ENCODE measurements at regions not wholly inside any gene's neighbourhood (a gene's known extent, or its start where the extent isn't known, plus 50 kb on each side); places are given as distances from the start of the nearest gene placed in this dataset.

- Histone ChIP-seq H3K23ac (ENCODE audit: low read length) (no peak overlapping the region), H3K4me2 (ENCODE audit: low read length) (no peak overlapping the region), H4K91ac (ENCODE audit: low read depth, low read length) (no peak overlapping the region), H2AFZ (ENCODE audit: insufficient read depth, low read length, poor library complexity) (no peak overlapping the region), H2AK5ac (ENCODE audit: low read length) (no peak overlapping the region), H3K27ac (ENCODE audit: low read depth, low read length) (no peak overlapping the region), H3K4ac (ENCODE audit: low read depth, low read length) (no peak overlapping the region), H3K4me1 (ENCODE audit: control insufficient read depth in 1 of 2, insufficient read depth in 2 of 2, low read length in 2 of 2) (no peaks in the 10 kb centered on the region), H3K79me2 (ENCODE audit: control insufficient read depth, insufficient read depth, low read length, poor library complexity) (no peaks in the 10 kb centered on the region), H2BK5ac (ENCODE audit: low read depth, low read length, poor library complexity) (no peak overlapping the region), H3K4me3 (ENCODE audit: low read depth, low read length) (no peak overlapping the region), H2BK12ac (ENCODE audit: low read length) (no peak overlapping the region), H4K8ac (ENCODE audit: low read depth, low read length) (no peak overlapping the region), H2BK120ac (ENCODE audit: insufficient read depth, low read length, poor library complexity) (no peak overlapping the region), H4K12ac (ENCODE audit: low read depth, low read length) (no peak overlapping the region), H3K14ac (ENCODE audit: low read length) (no peak overlapping the region), H3K79me1 (ENCODE audit: low read length) (no peaks in the 10 kb centered on the region), H3K18ac (ENCODE audit: low read length) (no peak overlapping the region), H3K36me3 (ENCODE audit: control insufficient read depth in 1 of 2, insufficient read depth in 2 of 2, low read length in 2 of 2) (no peaks in the 10 kb centered on the region), H3K9me3 (ENCODE audit: insufficient read depth, low read depth, low read length) (no peaks in the 10 kb centered on the region), H3K9ac (ENCODE audit: low read length) (no peak overlapping the region), H3K27me3 (ENCODE audit: insufficient read depth, low read length) (no peaks in the 10 kb centered on the region)
- DNase-seq: no peak
- WGBS (ENCODE audit: extremely low coverage, insufficient coverage, insufficient read length): no CpG with 5 or more reads among the region's 1 CpG
Observed at GRCh38 chr13:58254943-58255342, 623.4 kb downstream of the PCDH17 start.

GRCh38 chr13:58266271-58266670, 634.7 kb downstream of the PCDH17 start:
- no CpG with 5 or more reads among the region's 1 CpG for WGBS (ENCODE audit: extremely low coverage, insufficient coverage, insufficient read length)
- no peak overlapping the region for H2AK5ac ChIP-seq (ENCODE audit: low read length)
- H3K4me1 ChIP-seq (ENCODE audit: control insufficient read depth in 1 of 2, insufficient read depth in 2 of 2, low read length in 2 of 2): no peaks in the 10 kb centered on the region
- no peaks in the 10 kb centered on the region for H3K27me3 ChIP-seq (ENCODE audit: insufficient read depth, low read length)
- H4K12ac ChIP-seq (ENCODE audit: low read depth, low read length): no peak overlapping the region
- H2AFZ ChIP-seq (ENCODE audit: insufficient read depth, low read length, poor library complexity): no peak overlapping the region
- H3K4ac ChIP-seq (ENCODE audit: low read depth, low read length): no peak overlapping the region
- DNase-seq: no peak
- no peak overlapping the region for H3K23ac ChIP-seq (ENCODE audit: low read length)
- H2BK12ac ChIP-seq (ENCODE audit: low read length): no peak overlapping the region
- no peaks in the 10 kb centered on the region for H3K9me3 ChIP-seq (ENCODE audit: insufficient read depth, low read depth, low read length)
- H3K79me1 ChIP-seq (ENCODE audit: low read length): no peaks in the 10 kb centered on the region
- H3K9ac ChIP-seq (ENCODE audit: low read length): no peak overlapping the region
- no peak overlapping the region for H4K8ac ChIP-seq (ENCODE audit: low read depth, low read length)
- H3K27ac ChIP-seq (ENCODE audit: low read depth, low read length): no peak overlapping the region
- H3K4me2 ChIP-seq (ENCODE audit: low read length): no peak overlapping the region
- no peak overlapping the region for H2BK5ac ChIP-seq (ENCODE audit: low read depth, low read length, poor library complexity)
- H4K91ac ChIP-seq (ENCODE audit: low read depth, low read length): no peak overlapping the region
- no peaks in the 10 kb centered on the region for H3K36me3 ChIP-seq (ENCODE audit: control insufficient read depth in 1 of 2, insufficient read depth in 2 of 2, low read length in 2 of 2)
- H3K18ac ChIP-seq (ENCODE audit: low read length): no peak overlapping the region
- H3K14ac ChIP-seq (ENCODE audit: low read length): no peak overlapping the region
- no peak overlapping the region for H2BK120ac ChIP-seq (ENCODE audit: insufficient read depth, low read length, poor library complexity)
- H3K79me2 ChIP-seq (ENCODE audit: control insufficient read depth, insufficient read depth, low read length, poor library complexity): no peaks in the 10 kb centered on the region
- H3K4me3 ChIP-seq (ENCODE audit: low read depth, low read length): no peak overlapping the region

- no peaks in the 10 kb centered on the region for H3K4me1 ChIP-seq (ENCODE audit: control insufficient read depth in 1 of 2, insufficient read depth in 2 of 2, low read length in 2 of 2)
- H3K79me2 ChIP-seq (ENCODE audit: control insufficient read depth, insufficient read depth, low read length, poor library complexity): no peaks in the 10 kb centered on the region
- no peak overlapping the region for H3K18ac ChIP-seq (ENCODE audit: low read length)
- no peak overlapping the region for H3K27ac ChIP-seq (ENCODE audit: low read depth, low read length)
- H3K4me2 ChIP-seq (ENCODE audit: low read length): no peak overlapping the region
- no peak overlapping the region for H2BK12ac ChIP-seq (ENCODE audit: low read length)
- H2BK120ac ChIP-seq (ENCODE audit: insufficient read depth, low read length, poor library complexity): no peak overlapping the region
- H4K91ac ChIP-seq (ENCODE audit: low read depth, low read length): no peak overlapping the region
- no peak overlapping the region for H2AFZ ChIP-seq (ENCODE audit: insufficient read depth, low read length, poor library complexity)
- no peaks in the 10 kb centered on the region for H3K36me3 ChIP-seq (ENCODE audit: control insufficient read depth in 1 of 2, insufficient read depth in 2 of 2, low read length in 2 of 2)
- H3K9ac ChIP-seq (ENCODE audit: low read length): no peak overlapping the region
- no peaks in the 10 kb centered on the region for H3K9me3 ChIP-seq (ENCODE audit: insufficient read depth, low read depth, low read length)
- H3K23ac ChIP-seq (ENCODE audit: low read length): no peak overlapping the region
- no peaks in the 10 kb centered on the region for H3K79me1 ChIP-seq (ENCODE audit: low read length)
- H2AK5ac ChIP-seq (ENCODE audit: low read length): no peak overlapping the region
- H3K27me3 ChIP-seq (ENCODE audit: insufficient read depth, low read length): no peaks in the 10 kb centered on the region
- no peak overlapping the region for H3K14ac ChIP-seq (ENCODE audit: low read length)
- no peak overlapping the region for H2BK5ac ChIP-seq (ENCODE audit: low read depth, low read length, poor library complexity)
- no peak overlapping the region for H3K4me3 ChIP-seq (ENCODE audit: low read depth, low read length)
- no peak overlapping the region for H4K12ac ChIP-seq (ENCODE audit: low read depth, low read length)
- H4K8ac ChIP-seq (ENCODE audit: low read depth, low read length): no peak overlapping the region
- H3K4ac ChIP-seq (ENCODE audit: low read depth, low read length): no peak overlapping the region
- WGBS (ENCODE audit: extremely low coverage, insufficient coverage, insufficient read length): no CpG with 5 or more reads among the region's 4 CpGs
- no peak for DNase-seq
Observed at GRCh38 chr13:58298556-58299135, 667.1 kb downstream of the PCDH17 start.

- Histone ChIP-seq H3K23ac (ENCODE audit: low read length) (no peak overlapping the region), H3K4me1 (ENCODE audit: control insufficient read depth in 1 of 2, insufficient read depth in 2 of 2, low read length in 2 of 2) (no peaks in the 10 kb centered on the region), H3K14ac (ENCODE audit: low read length) (no peak overlapping the region), H2BK12ac (ENCODE audit: low read length) (no peak overlapping the region), H4K12ac (ENCODE audit: low read depth, low read length) (no peak overlapping the region), H3K79me2 (ENCODE audit: control insufficient read depth, insufficient read depth, low read length, poor library complexity) (no peaks in the 10 kb centered on the region), H2AFZ (ENCODE audit: insufficient read depth, low read length, poor library complexity) (no peak overlapping the region), H3K9me3 (ENCODE audit: insufficient read depth, low read depth, low read length) (no peaks in the 10 kb centered on the region), H3K4me2 (ENCODE audit: low read length) (no peak overlapping the region), H4K91ac (ENCODE audit: low read depth, low read length) (no peak overlapping the region), H4K8ac (ENCODE audit: low read depth, low read length) (no peak overlapping the region), H2AK5ac (ENCODE audit: low read length) (no peak overlapping the region), H2BK5ac (ENCODE audit: low read depth, low read length, poor library complexity) (no peak overlapping the region), H3K36me3 (ENCODE audit: control insufficient read depth in 1 of 2, insufficient read depth in 2 of 2, low read length in 2 of 2) (no peaks in the 10 kb centered on the region), H3K4ac (ENCODE audit: low read depth, low read length) (no peak overlapping the region), H2BK120ac (ENCODE audit: insufficient read depth, low read length, poor library complexity) (no peak overlapping the region), H3K4me3 (ENCODE audit: low read depth, low read length) (no peak overlapping the region), H3K18ac (ENCODE audit: low read length) (no peak overlapping the region), H3K79me1 (ENCODE audit: low read length) (no peaks in the 10 kb centered on the region), H3K9ac (ENCODE audit: low read length) (no peak overlapping the region), H3K27me3 (ENCODE audit: insufficient read depth, low read length) (no peaks in the 10 kb centered on the region), H3K27ac (ENCODE audit: low read depth, low read length) (no peak overlapping the region)
- no peak for DNase-seq
Observed at GRCh38 chr13:58300224-58300623, 668.7 kb downstream of the PCDH17 start.

Data from trophoblast cell (in vitro differentiated cells and primary cell).